H9 (cell line): ENCODE measurements at regions not wholly inside any gene's neighbourhood (a gene's known extent, or its start where the extent isn't known, plus 50 kb on each side); places are given as distances from the start of the nearest gene placed in this dataset.

Experiments used
- DNase-seq: peaks from one replicate; pipeline ENCODE4 v3.0.0-alpha.2; 2017
- H2AFZ ChIP-seq: one replicate; pipeline ENCODE4 v1.6.1; 2013; ENCODE audit warnings: mild to moderate bottlenecking, low read length, control low read depth, moderate library complexity
- H2AK5ac ChIP-seq: 2 replicates; pipeline ENCODE4 v1.6.1; 2013; ENCODE audit warnings: low read length, control low read depth, mixed read lengths; ENCODE audit not compliant: insufficient read length
- H2BK120ac ChIP-seq: one replicate; pipeline ENCODE4 v1.6.1; 2013; ENCODE audit warnings: low read depth, mild to moderate bottlenecking, low read length, control low read depth, inconsistent platforms; ENCODE audit not compliant: poor library complexity, severe bottlenecking
- H2BK12ac ChIP-seq: 2 replicates; pipeline ENCODE4 v1.6.1; 2013; ENCODE audit warnings: low read length, control low read depth, mixed read lengths, low read depth; ENCODE audit not compliant: insufficient read length
- H2BK15ac ChIP-seq: 2 replicates; pipeline ENCODE4 v1.6.1; 2013; ENCODE audit warnings: low read depth, low read length, control low read depth
- H2BK20ac ChIP-seq: one replicate; pipeline ENCODE4 v1.6.1; 2013; ENCODE audit warnings: low read depth, mild to moderate bottlenecking, low read length, control low read depth, inconsistent platforms; ENCODE audit not compliant: poor library complexity, severe bottlenecking
- H2BK5ac ChIP-seq: 2 replicates; pipeline ENCODE4 v1.6.1; 2013; ENCODE audit warnings: low read length, control low read depth, mixed read lengths; ENCODE audit not compliant: insufficient read length
- H3K14ac ChIP-seq: 2 replicates; pipeline ENCODE4 v1.6.1; 2013; ENCODE audit warnings: low read length, control low read depth; ENCODE audit not compliant: insufficient read depth
- H3K18ac ChIP-seq: 2 replicates; pipeline ENCODE4 v1.6.1; 2013; ENCODE audit warnings: low read depth, mild to moderate bottlenecking, mixed read lengths, low read length, control low read depth; ENCODE audit not compliant: insufficient read length
- H3K23ac ChIP-seq: 2 replicates; pipeline ENCODE4 v1.6.1; 2013; ENCODE audit warnings: low read length, control low read depth, mixed read lengths, low read depth; ENCODE audit not compliant: insufficient read length
- H3K23me2 ChIP-seq: 2 replicates; pipeline ENCODE4 v1.6.1; 2013; ENCODE audit warnings: low read depth, mild to moderate bottlenecking, mixed read lengths, low read length, control low read depth; ENCODE audit not compliant: insufficient read length, poor library complexity, severe bottlenecking
- H3K27ac ChIP-seq: 2 replicates; pipeline ENCODE4 v1.5.1; 2013; ENCODE audit warnings: low read length, control low read depth, mixed read lengths, low read depth; ENCODE audit not compliant: insufficient read length
- H3K27me3 ChIP-seq: 2 replicates; pipeline ENCODE4 v1.6.1; 2013; ENCODE audit warnings: low read length, control low read depth, inconsistent platforms; ENCODE audit not compliant: insufficient read depth
- H3K4ac ChIP-seq: 2 replicates; pipeline ENCODE4 v1.6.1; 2013; ENCODE audit warnings: low read depth, mild to moderate bottlenecking, control low read depth, inconsistent platforms, low read length, moderate library complexity
- H3K4me1 ChIP-seq: 2 replicates; pipeline ENCODE4 v1.6.1; 2013; ENCODE audit warnings: low read length, control low read depth, inconsistent platforms; ENCODE audit not compliant: insufficient read depth
- H3K4me2 ChIP-seq: 2 replicates; pipeline ENCODE4 v1.6.1; 2013; ENCODE audit warnings: low read length, control low read depth, mixed read lengths; ENCODE audit not compliant: insufficient read length, insufficient read depth
- H3K56ac ChIP-seq: 2 replicates; pipeline ENCODE4 v1.6.1; 2013; ENCODE audit warnings: low read depth, mild to moderate bottlenecking, mixed read lengths, low read length, control low read depth; ENCODE audit not compliant: insufficient read length
- H3K79me1 ChIP-seq: 2 replicates; pipeline ENCODE4 v1.6.1; 2013; ENCODE audit warnings: low read depth, mild to moderate bottlenecking, moderate library complexity, low read length, control low read depth, inconsistent platforms; ENCODE audit not compliant: insufficient read depth, poor library complexity, severe bottlenecking
- H3K79me2 ChIP-seq: 2 replicates; pipeline ENCODE4 v1.6.1; 2013; ENCODE audit warnings: low read length, control low read depth, inconsistent platforms; ENCODE audit not compliant: insufficient read depth
- H3K9ac ChIP-seq: 2 replicates; pipeline ENCODE4 v1.6.1; 2013; ENCODE audit warnings: low read length, control low read depth, mixed read lengths; ENCODE audit not compliant: insufficient read length; ENCODE audit errors: extremely low read depth
- H3K9me3 ChIP-seq: one replicate; pipeline ENCODE4 v1.6.1; 2013; ENCODE audit warnings: low read depth, low read length, inconsistent platforms; ENCODE audit not compliant: control insufficient read depth
- H3T11ph ChIP-seq: one replicate; pipeline ENCODE4 v1.6.1; 2013; ENCODE audit warnings: mild to moderate bottlenecking, low read length, control low read depth, inconsistent platforms
- H4K20me1 ChIP-seq: one replicate; pipeline ENCODE4 v1.6.1; 2013; ENCODE audit not compliant: control insufficient read depth, insufficient read length, insufficient read depth
- H4K5ac ChIP-seq: 2 replicates; pipeline ENCODE4 v1.6.1; 2013; ENCODE audit warnings: low read depth, mild to moderate bottlenecking, mixed read lengths, low read length, control low read depth; ENCODE audit not compliant: insufficient read length
- H4K8ac ChIP-seq: replicated peaks from 2 replicates; pipeline ENCODE4 v1.6.1; 2013; ENCODE audit warnings: low read length, control low read depth, mixed read lengths, low read depth; ENCODE audit not compliant: insufficient read length
- H4K91ac ChIP-seq: 2 replicates; pipeline ENCODE4 v1.6.1; 2013; ENCODE audit warnings: low read depth, mild to moderate bottlenecking, moderate library complexity, mixed read lengths, low read length, control low read depth; ENCODE audit not compliant: insufficient read length
- H3K27ac Mint-ChIP-seq, 3 experiments: 2 replicates in 2 of 3; 3 replicates in 1 of 3; pipeline ENCODE4 v1.8.0; 2020 to 2021; ENCODE audit warnings: mixed read lengths in 3 of 3, mild to moderate bottlenecking in 1 of 3, moderate library complexity in 1 of 3
- H3K27me3 Mint-ChIP-seq: 2 replicates; pipeline ENCODE4 v1.8.0; 2021; ENCODE audit warnings: low read depth, mild to moderate bottlenecking, moderate library complexity, mixed read lengths
- H3K36me3 Mint-ChIP-seq, 3 experiments: 2 replicates in 2 of 3; 3 replicates in 1 of 3; pipeline ENCODE4 v1.8.0; 2020 to 2021; ENCODE audit warnings: low read depth in 3 of 3, mixed read lengths in 3 of 3; ENCODE audit not compliant: insufficient read depth in 1 of 3
- H3K4me1 Mint-ChIP-seq, 2 experiments: 2 replicates each; pipeline ENCODE4 v1.8.0; 2020; ENCODE audit warnings: mixed read lengths in 2 of 2
- H3K4me3 Mint-ChIP-seq, 2 experiments: 2 replicates in 1 of 2; 3 replicates in 1 of 2; pipeline ENCODE4 v1.8.0; 2020 to 2021; ENCODE audit warnings: mild to moderate bottlenecking in 2 of 2, mixed read lengths in 2 of 2, moderate library complexity in 1 of 2
- H3K9me3 Mint-ChIP-seq, 2 experiments: 2 replicates in 1 of 2; 3 replicates in 1 of 2; pipeline ENCODE4 v1.8.0; 2020; ENCODE audit warnings: mild to moderate bottlenecking in 2 of 2, mixed read lengths in 2 of 2, moderate library complexity in 1 of 2
- WGBS: extraction: QIAGEN DNeasy Blood & Tissue Kit; methylation state at CpG from one replicate; pipeline ENCODE4 v1.1.7; 2013; ENCODE audit warnings: missing lambda C conversion rate, low lambda C conversion rate, mixed read lengths; ENCODE audit not compliant: insufficient read length; ENCODE audit errors: extremely low coverage; 5-methylcytosine and 5-hydroxymethylcytosine counted together
- TF ChIP-seq, protein P1 (sequence below): fragments of 200-600 bp; sonication (generic); conservative IDR thresholded peaks from 3 replicates; pipeline ENCODE4 v1.8.0; 2021; ENCODE audit warnings: antibody characterized with exemption, mild to moderate bottlenecking

DNA sequence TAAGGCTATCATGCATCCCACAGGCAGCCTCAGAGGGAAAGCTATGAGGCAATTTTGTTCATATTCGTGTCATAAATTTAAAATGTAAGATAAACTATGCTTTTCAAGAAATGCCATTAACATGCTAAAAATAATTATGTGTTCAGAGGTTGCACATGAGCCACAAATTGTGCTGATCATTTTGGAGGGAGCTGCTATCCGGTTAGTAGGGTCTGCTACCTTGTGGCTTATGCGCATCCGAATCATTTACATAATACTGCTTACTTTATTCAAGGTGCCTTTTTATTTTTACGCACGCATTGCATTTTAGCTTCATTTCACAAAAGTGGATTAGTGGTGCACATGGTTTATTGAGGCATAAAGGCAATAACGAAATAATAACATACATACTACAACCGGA is 76.4 kb upstream of the WWC2 start:
- no peak overlapping the region for H3K27ac Mint-ChIP-seq
- no peak overlapping the region for H2BK12ac ChIP-seq
- no peaks in the 10 kb centered on the region for H3K27me3 ChIP-seq
- no peak overlapping the region for H2BK20ac ChIP-seq
- no CpG with 5 or more reads among the region's 8 CpGs for WGBS
- H3K9me3 Mint-ChIP-seq: no peaks in the 10 kb centered on the region
- no peaks in the 10 kb centered on the region for H3K23me2 ChIP-seq
- H3K27me3 Mint-ChIP-seq: no peaks in the 10 kb centered on the region
- no peak for DNase-seq
- no peak overlapping the region for H3T11ph ChIP-seq
- no peak overlapping the region for H3K4ac ChIP-seq
- H2AFZ ChIP-seq: no peak overlapping the region
- no peak overlapping the region for H3K18ac ChIP-seq
- no peak overlapping the region for H4K8ac ChIP-seq
- H3K4me3 Mint-ChIP-seq: no peak overlapping the region
- no peaks in the 10 kb centered on the region for H3K36me3 Mint-ChIP-seq
- H2BK5ac ChIP-seq: no peak overlapping the region
- H3K56ac ChIP-seq: no peak overlapping the region
- TF ChIP-seq, protein P1, sequence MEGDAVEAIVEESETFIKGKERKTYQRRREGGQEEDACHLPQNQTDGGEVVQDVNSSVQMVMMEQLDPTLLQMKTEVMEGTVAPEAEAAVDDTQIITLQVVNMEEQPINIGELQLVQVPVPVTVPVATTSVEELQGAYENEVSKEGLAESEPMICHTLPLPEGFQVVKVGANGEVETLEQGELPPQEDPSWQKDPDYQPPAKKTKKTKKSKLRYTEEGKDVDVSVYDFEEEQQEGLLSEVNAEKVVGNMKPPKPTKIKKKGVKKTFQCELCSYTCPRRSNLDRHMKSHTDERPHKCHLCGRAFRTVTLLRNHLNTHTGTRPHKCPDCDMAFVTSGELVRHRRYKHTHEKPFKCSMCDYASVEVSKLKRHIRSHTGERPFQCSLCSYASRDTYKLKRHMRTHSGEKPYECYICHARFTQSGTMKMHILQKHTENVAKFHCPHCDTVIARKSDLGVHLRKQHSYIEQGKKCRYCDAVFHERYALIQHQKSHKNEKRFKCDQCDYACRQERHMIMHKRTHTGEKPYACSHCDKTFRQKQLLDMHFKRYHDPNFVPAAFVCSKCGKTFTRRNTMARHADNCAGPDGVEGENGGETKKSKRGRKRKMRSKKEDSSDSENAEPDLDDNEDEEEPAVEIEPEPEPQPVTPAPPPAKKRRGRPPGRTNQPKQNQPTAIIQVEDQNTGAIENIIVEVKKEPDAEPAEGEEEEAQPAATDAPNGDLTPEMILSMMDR: no peak
- no peak overlapping the region for H4K91ac ChIP-seq
- H4K20me1 ChIP-seq: no peaks in the 10 kb centered on the region
- no peak overlapping the region for H3K23ac ChIP-seq
- H3K9me3 ChIP-seq: no peaks in the 10 kb centered on the region
- no peak overlapping the region for H3K14ac ChIP-seq
- no peaks in the 10 kb centered on the region for H3K79me1 ChIP-seq
- no peak overlapping the region for H3K27ac ChIP-seq
- H2BK15ac ChIP-seq: no peak overlapping the region
- no peak overlapping the region for H4K5ac ChIP-seq
- no peak overlapping the region for H3K4me2 ChIP-seq
- H2AK5ac ChIP-seq: no peak overlapping the region
- no peak overlapping the region for H2BK120ac ChIP-seq
- H3K4me1 ChIP-seq: no peaks in the 10 kb centered on the region
- H3K9ac ChIP-seq: no peak overlapping the region
- no peaks in the 10 kb centered on the region for H3K79me2 ChIP-seq
- H3K4me1 Mint-ChIP-seq: no peaks in the 10 kb centered on the region
